WTC11 (cell line): ENCODE measurements at regions not wholly inside any gene's neighbourhood (a gene's known extent, or its start where the extent isn't known, plus 50 kb on each side); places are given as distances from the start of the nearest gene placed in this dataset.

Experiments
- ZNF138 ChIP-seq: sonication (generic); formaldehyde crosslinking; conservative IDR thresholded peaks from 2 replicates; pipeline ENCODE4 v1.8.1; 2022; ENCODE audit warnings: mild to moderate bottlenecking, moderate library complexity, missing genetic modification reagents
- TF ChIP-seq, protein P1 (sequence below): fragments of 200-600 bp; IDR thresholded peaks from 2 replicates; pipeline ENCODE4 v1.8.0; 2022; ENCODE audit warnings: antibody characterized with exemption
- TF ChIP-seq, protein P2 (sequence below): sonication (generic); formaldehyde crosslinking; IDR thresholded peaks from 2 replicates; pipeline ENCODE4 v1.8.1; 2022; ENCODE audit warnings: mild to moderate bottlenecking, moderate library complexity, missing genetic modification reagents
- TF ChIP-seq, protein P3 (sequence below): sonication (generic); formaldehyde crosslinking; IDR thresholded peaks from 2 replicates; pipeline ENCODE4 v1.8.0; 2022; ENCODE audit warnings: mild to moderate bottlenecking, missing genetic modification reagents

DNA sequence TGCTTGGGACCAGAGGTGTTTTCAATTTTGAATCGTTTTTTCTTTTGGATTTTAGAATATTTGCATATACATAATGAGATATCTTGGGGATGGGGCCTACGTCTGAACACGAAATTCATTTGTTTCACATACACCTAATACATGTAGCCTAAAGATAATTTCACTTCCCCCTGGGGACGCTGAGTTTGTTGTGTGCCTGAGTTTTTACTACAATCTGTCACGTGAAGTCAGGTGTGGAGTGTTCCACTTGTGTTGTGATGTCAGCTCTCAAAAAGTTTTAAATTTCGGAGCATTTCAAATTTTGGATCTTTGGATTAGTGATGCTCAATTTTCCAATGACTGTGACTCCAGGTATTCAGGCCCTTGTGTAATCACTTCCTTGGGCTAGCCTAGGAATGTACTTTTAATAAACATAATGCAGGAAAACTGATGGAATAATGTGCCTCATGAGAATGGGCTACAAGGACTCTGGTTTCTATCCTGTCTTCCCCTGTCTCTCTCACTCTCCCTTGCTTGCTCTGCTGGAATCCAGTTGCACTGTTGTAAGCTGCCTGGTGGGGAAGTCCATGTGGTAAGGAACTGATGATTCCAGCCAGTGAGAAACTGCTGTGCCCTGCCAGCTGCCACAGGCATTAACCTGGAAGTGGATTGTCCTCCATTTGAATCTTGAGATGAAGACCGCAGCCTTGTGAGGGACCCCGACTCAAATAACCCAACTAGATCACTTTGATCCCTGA lies 403.8 kb downstream of the SHISA9 start:
- TF ChIP-seq, protein P1, sequence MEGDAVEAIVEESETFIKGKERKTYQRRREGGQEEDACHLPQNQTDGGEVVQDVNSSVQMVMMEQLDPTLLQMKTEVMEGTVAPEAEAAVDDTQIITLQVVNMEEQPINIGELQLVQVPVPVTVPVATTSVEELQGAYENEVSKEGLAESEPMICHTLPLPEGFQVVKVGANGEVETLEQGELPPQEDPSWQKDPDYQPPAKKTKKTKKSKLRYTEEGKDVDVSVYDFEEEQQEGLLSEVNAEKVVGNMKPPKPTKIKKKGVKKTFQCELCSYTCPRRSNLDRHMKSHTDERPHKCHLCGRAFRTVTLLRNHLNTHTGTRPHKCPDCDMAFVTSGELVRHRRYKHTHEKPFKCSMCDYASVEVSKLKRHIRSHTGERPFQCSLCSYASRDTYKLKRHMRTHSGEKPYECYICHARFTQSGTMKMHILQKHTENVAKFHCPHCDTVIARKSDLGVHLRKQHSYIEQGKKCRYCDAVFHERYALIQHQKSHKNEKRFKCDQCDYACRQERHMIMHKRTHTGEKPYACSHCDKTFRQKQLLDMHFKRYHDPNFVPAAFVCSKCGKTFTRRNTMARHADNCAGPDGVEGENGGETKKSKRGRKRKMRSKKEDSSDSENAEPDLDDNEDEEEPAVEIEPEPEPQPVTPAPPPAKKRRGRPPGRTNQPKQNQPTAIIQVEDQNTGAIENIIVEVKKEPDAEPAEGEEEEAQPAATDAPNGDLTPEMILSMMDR, result no peak
- TF ChIP-seq ZNF138 (CRISPR knock-in tag), result no peak
- TF ChIP-seq, protein P2, sequence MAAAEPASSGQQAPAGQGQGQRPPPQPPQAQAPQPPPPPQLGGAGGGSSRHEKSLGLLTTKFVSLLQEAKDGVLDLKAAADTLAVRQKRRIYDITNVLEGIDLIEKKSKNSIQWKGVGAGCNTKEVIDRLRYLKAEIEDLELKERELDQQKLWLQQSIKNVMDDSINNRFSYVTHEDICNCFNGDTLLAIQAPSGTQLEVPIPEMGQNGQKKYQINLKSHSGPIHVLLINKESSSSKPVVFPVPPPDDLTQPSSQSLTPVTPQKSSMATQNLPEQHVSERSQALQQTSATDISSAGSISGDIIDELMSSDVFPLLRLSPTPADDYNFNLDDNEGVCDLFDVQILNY, result no peak
- TF ChIP-seq, protein P3, sequence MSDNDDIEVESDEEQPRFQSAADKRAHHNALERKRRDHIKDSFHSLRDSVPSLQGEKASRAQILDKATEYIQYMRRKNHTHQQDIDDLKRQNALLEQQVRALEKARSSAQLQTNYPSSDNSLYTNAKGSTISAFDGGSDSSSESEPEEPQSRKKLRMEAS (CRISPR knock-in tag), result no peak
